ENCODE measurements at regions not wholly inside any gene's neighbourhood (a gene's known extent, or its start where the extent isn't known, plus 50 kb on each side); places are given as distances from the start of the nearest gene placed in this dataset.

DNA sequence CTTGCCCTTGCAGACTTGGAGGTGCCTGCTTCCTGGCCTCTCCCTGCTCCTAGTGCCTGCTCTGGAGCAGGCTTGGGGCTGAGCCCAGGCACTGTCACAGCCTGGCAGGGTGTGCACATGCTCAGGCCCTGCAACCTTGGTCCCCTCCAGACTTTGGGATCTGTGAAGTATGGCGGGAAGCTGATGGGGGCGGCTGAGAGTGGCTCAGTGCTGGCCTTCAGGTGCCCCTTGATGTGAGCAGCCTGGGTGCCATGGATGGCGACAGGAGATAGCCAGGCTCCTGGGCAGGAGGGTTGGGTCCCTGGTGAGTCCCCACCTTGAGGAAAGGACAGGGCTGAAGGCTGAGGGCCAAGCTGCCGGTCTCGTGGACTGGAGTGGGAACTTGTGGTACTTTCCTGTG is 700.4 kb upstream of the KCND2 start:
- no peak overlapping the region for H3K27ac ChIP-seq
- TF ChIP-seq ZFX (IDR thresholded peaks at IDR 0.05; ENCODE audit: borderline replicate concordance): no peak
- TF ChIP-seq, protein P1, sequence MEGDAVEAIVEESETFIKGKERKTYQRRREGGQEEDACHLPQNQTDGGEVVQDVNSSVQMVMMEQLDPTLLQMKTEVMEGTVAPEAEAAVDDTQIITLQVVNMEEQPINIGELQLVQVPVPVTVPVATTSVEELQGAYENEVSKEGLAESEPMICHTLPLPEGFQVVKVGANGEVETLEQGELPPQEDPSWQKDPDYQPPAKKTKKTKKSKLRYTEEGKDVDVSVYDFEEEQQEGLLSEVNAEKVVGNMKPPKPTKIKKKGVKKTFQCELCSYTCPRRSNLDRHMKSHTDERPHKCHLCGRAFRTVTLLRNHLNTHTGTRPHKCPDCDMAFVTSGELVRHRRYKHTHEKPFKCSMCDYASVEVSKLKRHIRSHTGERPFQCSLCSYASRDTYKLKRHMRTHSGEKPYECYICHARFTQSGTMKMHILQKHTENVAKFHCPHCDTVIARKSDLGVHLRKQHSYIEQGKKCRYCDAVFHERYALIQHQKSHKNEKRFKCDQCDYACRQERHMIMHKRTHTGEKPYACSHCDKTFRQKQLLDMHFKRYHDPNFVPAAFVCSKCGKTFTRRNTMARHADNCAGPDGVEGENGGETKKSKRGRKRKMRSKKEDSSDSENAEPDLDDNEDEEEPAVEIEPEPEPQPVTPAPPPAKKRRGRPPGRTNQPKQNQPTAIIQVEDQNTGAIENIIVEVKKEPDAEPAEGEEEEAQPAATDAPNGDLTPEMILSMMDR (IDR thresholded peaks at IDR 0.05): no peak

DNA sequence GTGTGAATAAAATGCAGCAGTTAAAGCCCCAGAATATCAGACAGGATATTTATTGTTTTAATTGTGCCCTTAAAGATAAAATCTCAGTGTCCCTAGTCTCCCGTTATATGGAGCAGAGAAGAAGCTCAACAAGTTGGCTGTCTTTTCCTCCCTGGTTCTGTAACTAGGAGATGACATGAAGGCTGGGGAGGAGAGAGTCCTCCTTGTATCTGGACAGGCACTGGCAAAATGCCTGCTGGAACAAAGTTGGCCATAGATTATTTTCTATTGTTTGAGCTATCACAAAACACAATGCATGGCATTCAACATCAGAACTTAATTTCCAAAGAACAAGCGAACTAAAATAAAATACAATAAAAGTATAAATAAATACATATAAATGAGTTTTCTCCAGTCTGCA is 694.9 kb upstream of the KCND2 start:
- no peak overlapping the region for H3K27ac ChIP-seq
- TF ChIP-seq, protein P1 (IDR thresholded peaks at IDR 0.05): no peak
- TF ChIP-seq ZFX (IDR thresholded peaks at IDR 0.05; ENCODE audit: borderline replicate concordance): no peak

GRCh38 chr7:119594956-119595355 is 678.0 kb upstream of the KCND2 start:
- TF ChIP-seq, protein P1 (IDR thresholded peaks at IDR 0.05): no peak
- no peak for TF ChIP-seq ZFX (IDR thresholded peaks at IDR 0.05; ENCODE audit: borderline replicate concordance)
- no peak overlapping the region for H3K27ac ChIP-seq

- H3K27ac ChIP-seq: no peak overlapping the region
- TF ChIP-seq, protein P1 (IDR thresholded peaks at IDR 0.05): no peak
- no peak for TF ChIP-seq ZFX (IDR thresholded peaks at IDR 0.05; ENCODE audit: borderline replicate concordance)
Measured at GRCh38 chr7:119596651-119597050, 676.3 kb upstream of the KCND2 start.

GRCh38 chr7:119606297-119606696 is 666.7 kb upstream of the KCND2 start:
- no peak for TF ChIP-seq ZFX (IDR thresholded peaks at IDR 0.05; ENCODE audit: borderline replicate concordance)
- TF ChIP-seq, protein P1 (IDR thresholded peaks at IDR 0.05): no peak
- H3K27ac ChIP-seq: no peak overlapping the region

DNA sequence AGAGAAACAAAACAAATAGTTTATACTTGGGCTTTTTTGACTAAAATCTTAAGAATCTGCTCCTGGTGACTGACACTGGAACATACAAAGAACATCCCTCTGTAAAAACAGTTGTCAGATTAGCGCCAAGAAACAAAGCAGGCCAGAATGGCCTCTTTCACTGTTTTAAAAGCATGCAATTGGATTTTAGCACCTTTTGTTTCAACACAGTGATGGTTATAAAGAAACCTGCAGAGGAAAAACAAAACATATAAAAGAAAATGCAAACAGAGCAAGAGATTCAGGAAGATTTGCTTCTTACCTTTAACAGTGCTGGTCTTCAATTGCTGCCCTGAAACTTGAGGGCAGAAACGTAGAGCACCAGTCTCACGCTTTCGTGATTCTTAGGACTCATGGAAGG is 652.2 kb upstream of the KCND2 start:
- no peak overlapping the region for H3K27ac ChIP-seq
- TF ChIP-seq, protein P1 (IDR thresholded peaks at IDR 0.05): no peak
- no peak for TF ChIP-seq ZFX (IDR thresholded peaks at IDR 0.05; ENCODE audit: borderline replicate concordance)

DNA sequence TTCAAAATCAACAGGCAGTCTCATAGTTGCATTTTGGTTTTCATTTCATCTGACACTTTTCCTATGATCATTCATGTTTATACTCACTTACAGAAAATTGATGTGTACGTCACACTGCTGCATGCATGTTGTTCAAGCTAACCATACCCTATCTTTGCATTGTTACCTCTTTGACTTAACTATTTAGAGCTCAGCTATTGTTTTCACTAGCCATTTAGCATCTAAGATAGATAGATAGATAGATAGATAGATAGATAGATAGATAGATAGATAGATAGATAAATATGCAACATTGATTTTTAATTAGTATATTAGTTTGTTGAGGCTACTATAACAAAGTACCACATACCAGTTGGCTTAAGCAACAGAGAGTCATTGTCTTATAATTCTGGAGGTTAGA is 649.5 kb upstream of the KCND2 start:
- TF ChIP-seq, protein P1 (IDR thresholded peaks at IDR 0.05): no peak
- no peak for TF ChIP-seq ZFX (IDR thresholded peaks at IDR 0.05; ENCODE audit: borderline replicate concordance)
- no peak overlapping the region for H3K27ac ChIP-seq

Data from 22Rv1 (cell line).